K562 (cell line): ENCODE measurements at regions not wholly inside any gene's neighbourhood (a gene's known extent, or its start where the extent isn't known, plus 50 kb on each side); places are given as distances from the start of the nearest gene placed in this dataset.

Source experiments
- CC2D1A ChIP-seq: fragments of 450-650 bp; IDR thresholded peaks from 2 replicates; pipeline ENCODE4 v1.6.1; 2017; ENCODE audit warnings: mild to moderate bottlenecking
- CEBPB ChIP-seq: fragments of 450-650 bp; IDR thresholded peaks from 2 replicates; pipeline ENCODE4 v1.6.1; 2016; ENCODE audit warnings: missing genetic modification characterization, missing compliant biosample characterization
- DACH1 ChIP-seq: fragments of 450-650 bp; IDR thresholded peaks from 2 replicates; pipeline ENCODE4 v1.6.1; 2018; ENCODE audit not compliant: partially characterized antibody
- EP300 ChIP-seq: IDR thresholded peaks from 2 replicates; pipeline ENCODE4 v1.6.1; 2012; ENCODE audit warnings: low read length, improper control_type of control experiment
- KLF6 ChIP-seq: fragments of 250-450 bp; sonication (Bioruptor Pico); IDR thresholded peaks from 2 replicates; pipeline ENCODE4 v1.4.0; 2020; ENCODE audit warnings: mild to moderate bottlenecking, moderate library complexity, borderline replicate concordance
- NFE2L1 ChIP-seq: fragments of 450-650 bp; IDR thresholded peaks from 2 replicates; pipeline ENCODE4 v1.6.1; 2016; ENCODE audit warnings: missing genetic modification characterization, low read depth, mild to moderate bottlenecking, missing compliant biosample characterization, moderate library complexity, borderline replicate concordance
- SMAD3 ChIP-seq: fragments of 450-650 bp; formaldehyde crosslinking; conservative IDR thresholded peaks from 2 replicates; pipeline ENCODE4 v1.4.0; 2020; ENCODE audit warnings: mild to moderate bottlenecking
- THRAP3 ChIP-seq: fragments of 450-650 bp; IDR thresholded peaks from 2 replicates; pipeline ENCODE4 v1.6.1; 2016; ENCODE audit warnings: mild to moderate bottlenecking, inconsistent platforms, borderline replicate concordance
- WHSC1 ChIP-seq: IDR thresholded peaks from one replicate; pipeline ENCODE4 v1.6.1; 2012; ENCODE audit warnings: low read length, control low read depth, inconsistent platforms
- ZFP91 ChIP-seq: sonication (generic); formaldehyde crosslinking; IDR thresholded peaks from 2 replicates; pipeline ENCODE4 v1.8.0; 2022; ENCODE audit warnings: mild to moderate bottlenecking, missing genetic modification reagents
- ZNF239 ChIP-seq: fragments of 250-450 bp; sonication (Bioruptor Pico); IDR thresholded peaks from 2 replicates; pipeline ENCODE4 v1.4.0; 2020; ENCODE audit warnings: mild to moderate bottlenecking
- ZNF778 ChIP-seq: fragments of 450-650 bp; formaldehyde crosslinking; IDR thresholded peaks from 2 replicates; pipeline ENCODE4 v1.4.0; 2020; ENCODE audit warnings: mild to moderate bottlenecking, moderate library complexity
- TF ChIP-seq, protein P1 (sequence below): fragments of 450-650 bp; IDR thresholded peaks from 2 replicates; pipeline ENCODE4 v1.6.1; 2016
- TF ChIP-seq, protein P2 (sequence below), 2 experiments: fragments of 450-650 bp in 1 of 2; sonication (generic) in 1 of 2; formaldehyde crosslinking in 1 of 2; IDR thresholded peaks; 2 replicates each; pipeline versions ENCODE4 v1.7.1 to v1.9.0; 2016 to 2022; ENCODE audit warnings: inconsistent platforms in 1 of 2, mild to moderate bottlenecking in 1 of 2, missing genetic modification reagents in 1 of 2

- no peak for TF ChIP-seq ZFP91 (CRISPR knock-in tag)
- no peak for TF ChIP-seq DACH1
- TF ChIP-seq SMAD3 (CRISPR knock-in tag), result peak; percentile 59; the same call in 1 of the 2 replicates
- TF ChIP-seq ZNF778 (CRISPR knock-in tag), result no peak
- TF ChIP-seq EP300, result peak; percentile 94
- TF ChIP-seq THRAP3, result no peak
- no peak for TF ChIP-seq NFE2L1 (tag)
- TF ChIP-seq, protein P1, sequence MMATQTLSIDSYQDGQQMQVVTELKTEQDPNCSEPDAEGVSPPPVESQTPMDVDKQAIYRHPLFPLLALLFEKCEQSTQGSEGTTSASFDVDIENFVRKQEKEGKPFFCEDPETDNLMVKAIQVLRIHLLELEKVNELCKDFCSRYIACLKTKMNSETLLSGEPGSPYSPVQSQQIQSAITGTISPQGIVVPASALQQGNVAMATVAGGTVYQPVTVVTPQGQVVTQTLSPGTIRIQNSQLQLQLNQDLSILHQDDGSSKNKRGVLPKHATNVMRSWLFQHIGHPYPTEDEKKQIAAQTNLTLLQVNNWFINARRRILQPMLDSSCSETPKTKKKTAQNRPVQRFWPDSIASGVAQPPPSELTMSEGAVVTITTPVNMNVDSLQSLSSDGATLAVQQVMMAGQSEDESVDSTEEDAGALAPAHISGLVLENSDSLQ, result peak; percentile 52; the same call in 1 of the 2 replicates
- TF ChIP-seq, protein P2, sequence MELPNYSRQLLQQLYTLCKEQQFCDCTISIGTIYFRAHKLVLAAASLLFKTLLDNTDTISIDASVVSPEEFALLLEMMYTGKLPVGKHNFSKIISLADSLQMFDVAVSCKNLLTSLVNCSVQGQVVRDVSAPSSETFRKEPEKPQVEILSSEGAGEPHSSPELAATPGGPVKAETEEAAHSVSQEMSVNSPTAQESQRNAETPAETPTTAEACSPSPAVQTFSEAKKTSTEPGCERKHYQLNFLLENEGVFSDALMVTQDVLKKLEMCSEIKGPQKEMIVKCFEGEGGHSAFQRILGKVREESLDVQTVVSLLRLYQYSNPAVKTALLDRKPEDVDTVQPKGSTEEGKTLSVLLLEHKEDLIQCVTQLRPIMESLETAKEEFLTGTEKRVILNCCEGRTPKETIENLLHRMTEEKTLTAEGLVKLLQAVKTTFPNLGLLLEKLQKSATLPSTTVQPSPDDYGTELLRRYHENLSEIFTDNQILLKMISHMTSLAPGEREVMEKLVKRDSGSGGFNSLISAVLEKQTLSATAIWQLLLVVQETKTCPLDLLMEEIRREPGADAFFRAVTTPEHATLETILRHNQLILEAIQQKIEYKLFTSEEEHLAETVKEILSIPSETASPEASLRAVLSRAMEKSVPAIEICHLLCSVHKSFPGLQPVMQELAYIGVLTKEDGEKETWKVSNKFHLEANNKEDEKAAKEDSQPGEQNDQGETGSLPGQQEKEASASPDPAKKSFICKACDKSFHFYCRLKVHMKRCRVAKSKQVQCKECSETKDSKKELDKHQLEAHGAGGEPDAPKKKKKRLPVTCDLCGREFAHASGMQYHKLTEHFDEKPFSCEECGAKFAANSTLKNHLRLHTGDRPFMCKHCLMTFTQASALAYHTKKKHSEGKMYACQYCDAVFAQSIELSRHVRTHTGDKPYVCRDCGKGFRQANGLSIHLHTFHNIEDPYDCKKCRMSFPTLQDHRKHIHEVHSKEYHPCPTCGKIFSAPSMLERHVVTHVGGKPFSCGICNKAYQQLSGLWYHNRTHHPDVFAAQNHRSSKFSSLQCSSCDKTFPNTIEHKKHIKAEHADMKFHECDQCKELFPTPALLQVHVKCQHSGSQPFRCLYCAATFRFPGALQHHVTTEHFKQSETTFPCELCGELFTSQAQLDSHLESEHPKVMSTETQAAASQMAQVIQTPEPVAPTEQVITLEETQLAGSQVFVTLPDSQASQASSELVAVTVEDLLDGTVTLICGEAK (IDR thresholded peaks at IDR 0.05), result no peak
- TF ChIP-seq, protein P2 (CRISPR knock-in tag; IDR thresholded peaks at IDR 0.05), result no peak
- no peak for TF ChIP-seq WHSC1
- peak; percentile 55 for TF ChIP-seq ZNF239
- no peak for TF ChIP-seq CC2D1A
- no peak for TF ChIP-seq KLF6
- peak; percentile 84 for TF ChIP-seq CEBPB (tag)
Observed at GRCh38 chr12:25692115-25693035, 139.3 kb upstream of the LMNTD1 start (continued).
